Smooth muscle cell (in vitro differentiated cells): ENCODE measurements at regions not wholly inside any gene's neighbourhood (a gene's known extent, or its start where the extent isn't known, plus 50 kb on each side); places are given as distances from the start of the nearest gene placed in this dataset.

Experiments used
- DNase-seq: peaks from one replicate; lab custom pipeline; 2025; ENCODE audit not compliant: unreplicated experiment; lab: John Stamatoyannopoulos, UW
- H2AFZ ChIP-seq: fragments of 200-600 bp; sonication (generic); 2 replicates; pipeline ENCODE4 v1.6.0; 2016; ENCODE audit warnings: antibody characterized with exemption, low read depth, mild to moderate bottlenecking
- H3F3A ChIP-seq: fragments of 200-600 bp; sonication (generic); 2 replicates; pipeline ENCODE4 v1.6.0; 2017; ENCODE audit warnings: antibody characterized with exemption, low read depth
- H3K27ac ChIP-seq: fragments of 200-600 bp; sonication (generic); 2 replicates; pipeline ENCODE4 v1.5.1; 2016; ENCODE audit warnings: low read depth, mild to moderate bottlenecking
- H3K27me3 ChIP-seq: fragments of 200-600 bp; sonication (generic); 2 replicates; pipeline ENCODE4 v1.6.1; 2016; ENCODE audit warnings: low read depth, mild to moderate bottlenecking
- H3K36me3 ChIP-seq: fragments of 200-600 bp; sonication (generic); 2 replicates; pipeline ENCODE4 v1.5.1; 2016; ENCODE audit warnings: low read depth
- H3K4me1 ChIP-seq: fragments of 200-600 bp; sonication (generic); 2 replicates; pipeline ENCODE4 v1.5.1; 2016; ENCODE audit warnings: low read depth
- H3K4me2 ChIP-seq: fragments of 200-600 bp; sonication (generic); 2 replicates; pipeline ENCODE4 v1.6.0; 2016; ENCODE audit warnings: mild to moderate bottlenecking
- H3K4me3 ChIP-seq: fragments of 200-600 bp; sonication (generic); 2 replicates; pipeline ENCODE4 v1.5.1; 2016; ENCODE audit warnings: mild to moderate bottlenecking
- H3K79me2 ChIP-seq: fragments of 200-600 bp; sonication (generic); 2 replicates; pipeline ENCODE4 v1.6.0; 2016; ENCODE audit warnings: low read depth, mild to moderate bottlenecking
- H3K9ac ChIP-seq: fragments of 200-600 bp; sonication (generic); 2 replicates; pipeline ENCODE4 v1.6.0; 2016; ENCODE audit warnings: low read depth
- H3K9me3 ChIP-seq: fragments of 200-600 bp; sonication (generic); replicated peaks from 2 replicates; pipeline ENCODE4 v1.5.1; 2016; ENCODE audit warnings: low read depth
- H4K20me1 ChIP-seq: fragments of 200-600 bp; sonication (generic); 2 replicates; pipeline ENCODE4 v1.6.0; 2016; ENCODE audit warnings: low read depth
- WGBS: methylation state at CpG from one replicate; pipeline ENCODE4 v1.1.7; 2016; ENCODE audit warnings: low lambda C conversion rate; 5-methylcytosine and 5-hydroxymethylcytosine counted together
- TF ChIP-seq, protein P1 (sequence below): fragments of 200-600 bp; sonication (generic); IDR thresholded peaks from 2 replicates; pipeline ENCODE4 v1.5.1; 2017; ENCODE audit warnings: borderline replicate concordance, mild to moderate bottlenecking, antibody characterized with exemption; ENCODE audit not compliant: insufficient read depth, poor library complexity, severe bottlenecking

DNA sequence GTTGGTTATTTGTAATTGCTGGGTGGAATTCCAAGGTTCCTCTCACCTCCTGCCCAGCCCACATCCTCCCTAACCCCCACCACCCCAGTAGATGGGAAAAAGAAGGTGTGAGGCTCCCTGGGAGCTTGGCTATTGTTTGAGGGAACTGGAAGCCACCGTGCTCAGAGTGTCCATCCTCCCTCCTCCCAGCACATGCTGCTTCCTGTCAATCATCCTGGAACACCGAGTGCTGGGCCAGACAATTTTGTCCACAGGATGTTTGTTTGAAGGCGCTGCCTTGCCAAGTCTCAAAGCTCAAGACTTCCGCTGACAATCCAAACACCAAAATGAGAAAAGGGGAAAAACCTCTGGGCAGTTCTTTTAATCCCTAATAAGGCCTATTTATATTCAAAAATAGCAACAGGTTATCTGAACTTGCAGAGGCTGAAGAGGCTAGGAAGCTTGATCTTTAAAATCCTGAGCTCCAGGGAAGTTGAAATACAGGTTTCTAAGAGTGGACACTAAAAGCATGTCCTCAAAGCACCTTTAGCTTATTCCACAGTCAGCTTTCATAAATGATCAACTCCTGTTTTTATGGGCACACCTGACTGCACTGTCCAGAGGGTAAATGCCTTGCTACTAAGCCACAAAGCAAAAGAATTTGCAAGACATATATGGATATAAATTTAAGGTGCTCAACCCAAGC lies 286.7 kb downstream of the NFIB start:
- WGBS = 65% methylated on average over 4 of the region's 4 CpGs
- H3F3A ChIP-seq = no peaks in the 10 kb centered on the region
- TF ChIP-seq, protein P1, sequence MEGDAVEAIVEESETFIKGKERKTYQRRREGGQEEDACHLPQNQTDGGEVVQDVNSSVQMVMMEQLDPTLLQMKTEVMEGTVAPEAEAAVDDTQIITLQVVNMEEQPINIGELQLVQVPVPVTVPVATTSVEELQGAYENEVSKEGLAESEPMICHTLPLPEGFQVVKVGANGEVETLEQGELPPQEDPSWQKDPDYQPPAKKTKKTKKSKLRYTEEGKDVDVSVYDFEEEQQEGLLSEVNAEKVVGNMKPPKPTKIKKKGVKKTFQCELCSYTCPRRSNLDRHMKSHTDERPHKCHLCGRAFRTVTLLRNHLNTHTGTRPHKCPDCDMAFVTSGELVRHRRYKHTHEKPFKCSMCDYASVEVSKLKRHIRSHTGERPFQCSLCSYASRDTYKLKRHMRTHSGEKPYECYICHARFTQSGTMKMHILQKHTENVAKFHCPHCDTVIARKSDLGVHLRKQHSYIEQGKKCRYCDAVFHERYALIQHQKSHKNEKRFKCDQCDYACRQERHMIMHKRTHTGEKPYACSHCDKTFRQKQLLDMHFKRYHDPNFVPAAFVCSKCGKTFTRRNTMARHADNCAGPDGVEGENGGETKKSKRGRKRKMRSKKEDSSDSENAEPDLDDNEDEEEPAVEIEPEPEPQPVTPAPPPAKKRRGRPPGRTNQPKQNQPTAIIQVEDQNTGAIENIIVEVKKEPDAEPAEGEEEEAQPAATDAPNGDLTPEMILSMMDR = no peak

DNA sequence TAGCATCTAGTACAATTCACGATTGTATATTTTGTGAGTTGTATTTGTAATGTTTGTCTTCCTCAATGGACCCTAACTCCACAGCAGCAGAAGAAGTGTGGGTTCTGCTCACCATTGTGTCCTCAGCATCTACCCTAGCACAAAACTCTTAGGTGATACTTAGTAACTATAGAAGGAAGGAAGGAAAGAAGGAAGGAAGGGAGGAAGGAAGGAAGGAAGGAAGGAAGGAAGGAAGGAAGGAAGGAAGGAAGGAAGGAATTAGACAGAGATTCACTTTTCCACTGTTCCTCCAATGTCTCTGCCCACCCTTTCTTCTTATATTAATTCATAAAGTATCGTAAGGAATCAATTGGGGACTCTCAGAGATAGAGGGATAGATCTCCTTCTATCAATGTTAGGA lies 288.2 kb downstream of the NFIB start:
- Histone ChIP-seq H3K4me3 (no peak overlapping the region), H3K79me2 (no peaks in the 10 kb centered on the region), H4K20me1 (no peaks in the 10 kb centered on the region), H3K27ac (no peak overlapping the region), H3K9me3 (no peaks in the 10 kb centered on the region), H3K27me3 (peaks cover 5% of the 10 kb centered on the region), H3F3A (no peaks in the 10 kb centered on the region), H3K36me3 (no peaks in the 10 kb centered on the region), H3K9ac (no peak overlapping the region), H3K4me2 (no peak overlapping the region), H3K4me1 (peaks cover 2% of the 10 kb centered on the region), H2AFZ (no peak overlapping the region)
- no peak for DNase-seq
- WGBS = 39% methylated on average over 2 of the region's 2 CpGs
- TF ChIP-seq, protein P1 = no peak

More for the DNA sequence above, 286.7 kb downstream of the NFIB start:
- H2AFZ ChIP-seq = no peak overlapping the region
- H3K79me2 ChIP-seq = no peaks in the 10 kb centered on the region
- DNase-seq = no peak
- no peak overlapping the region for H3K4me2 ChIP-seq
- no peaks in the 10 kb centered on the region for H3K36me3 ChIP-seq
- no peak overlapping the region for H3K9ac ChIP-seq
- H3K4me1 ChIP-seq = peaks cover 7% of the 10 kb centered on the region
- no peak overlapping the region for H3K27ac ChIP-seq
- H3K9me3 ChIP-seq = no peaks in the 10 kb centered on the region
- H3K27me3 ChIP-seq = peaks cover 5% of the 10 kb centered on the region
- no peak overlapping the region for H3K4me3 ChIP-seq
- no peaks in the 10 kb centered on the region for H4K20me1 ChIP-seq

DNA sequence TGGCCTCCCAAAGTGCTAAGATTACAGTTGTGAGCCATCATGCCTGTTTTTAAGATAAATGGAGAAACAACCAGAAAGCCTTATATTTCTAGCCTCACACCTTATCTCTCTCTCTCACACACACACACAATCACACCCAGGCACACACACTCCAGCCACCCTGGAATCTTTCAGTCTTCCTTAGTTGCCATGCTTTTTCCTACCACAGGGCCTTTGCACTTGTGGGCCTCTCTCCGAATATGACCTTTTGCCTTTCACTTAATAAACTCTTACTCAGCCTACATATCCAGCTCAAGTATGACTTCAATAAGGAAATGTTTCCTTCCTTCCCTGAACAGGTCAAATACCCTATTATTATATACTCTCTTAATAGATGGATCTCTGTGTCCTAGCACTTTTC lies 290.7 kb downstream of the NFIB start:
- no peaks in the 10 kb centered on the region for H4K20me1 ChIP-seq
- H3F3A ChIP-seq = no peaks in the 10 kb centered on the region
- H3K36me3 ChIP-seq = no peaks in the 10 kb centered on the region
- H2AFZ ChIP-seq = no peak overlapping the region
- H3K4me1 ChIP-seq = no peaks in the 10 kb centered on the region
- H3K27ac ChIP-seq = no peak overlapping the region
- H3K9me3 ChIP-seq = no peaks in the 10 kb centered on the region
- H3K4me3 ChIP-seq = no peak overlapping the region
- no peak for DNase-seq
- TF ChIP-seq, protein P1 = no peak
- no peaks in the 10 kb centered on the region for H3K79me2 ChIP-seq
- H3K9ac ChIP-seq = no peak overlapping the region
- peaks cover 5% of the 10 kb centered on the region for H3K27me3 ChIP-seq
- no peak overlapping the region for H3K4me2 ChIP-seq
- WGBS = 100% methylated on average over 1 of the region's 1 CpG
